Fibroblast of the conjunctiva (primary cell): ENCODE measurements at regions not wholly inside any gene's neighbourhood (a gene's known extent, or its start where the extent isn't known, plus 50 kb on each side); places are given as distances from the start of the nearest gene placed in this dataset.
"Not testable (repeated sequence)": the region's sequence is repeated elsewhere in the genome, so short reads cannot be mapped to it uniquely, and the experiment has no call there.

Experiments used
- DNase-seq: peaks from one replicate; pipeline ENCODE4 v3.0.0-alpha.2; 2010; ENCODE audit warnings: low read depth

DNA sequence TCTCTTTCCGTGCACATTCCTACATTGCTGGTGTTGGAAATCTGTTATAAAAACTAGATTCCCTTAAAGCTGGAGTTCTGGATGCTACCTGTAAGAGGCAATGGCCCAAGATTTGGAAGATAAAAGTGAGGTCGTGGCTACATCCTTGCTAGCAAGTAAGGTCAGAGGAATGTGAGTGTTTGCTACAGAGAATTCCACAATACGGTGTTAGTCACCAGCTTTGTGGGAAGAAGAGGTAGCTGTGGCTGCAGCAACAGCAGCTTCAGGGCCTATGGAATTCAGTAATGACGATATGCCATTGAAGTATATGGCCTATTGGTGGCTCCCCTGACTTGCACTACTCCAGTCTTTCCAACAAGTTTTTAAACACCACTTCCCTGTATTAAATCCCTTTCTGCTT is 227.7 kb upstream of the TMEM260 start:
- DNase-seq, result no peak

DNA sequence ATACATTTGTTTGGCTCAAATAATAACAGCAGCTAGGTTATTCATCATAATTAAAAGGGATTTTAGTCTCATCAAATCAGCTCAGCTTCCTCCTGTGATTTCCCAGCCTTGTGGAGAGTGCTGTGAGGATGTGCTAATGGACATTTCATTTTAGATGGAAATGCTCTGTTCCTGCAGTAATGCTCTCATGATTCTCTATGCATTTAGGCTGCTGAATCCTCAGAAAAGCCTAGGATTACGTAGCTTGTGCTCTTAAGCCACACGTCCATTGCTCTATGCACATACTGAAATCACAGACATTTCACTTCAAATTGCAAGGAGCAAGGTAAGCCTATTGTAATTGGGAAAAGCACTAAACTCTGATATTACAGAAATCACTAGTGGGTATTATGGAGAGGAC is 226.6 kb upstream of the TMEM260 start:
- no peak for DNase-seq

DNA sequence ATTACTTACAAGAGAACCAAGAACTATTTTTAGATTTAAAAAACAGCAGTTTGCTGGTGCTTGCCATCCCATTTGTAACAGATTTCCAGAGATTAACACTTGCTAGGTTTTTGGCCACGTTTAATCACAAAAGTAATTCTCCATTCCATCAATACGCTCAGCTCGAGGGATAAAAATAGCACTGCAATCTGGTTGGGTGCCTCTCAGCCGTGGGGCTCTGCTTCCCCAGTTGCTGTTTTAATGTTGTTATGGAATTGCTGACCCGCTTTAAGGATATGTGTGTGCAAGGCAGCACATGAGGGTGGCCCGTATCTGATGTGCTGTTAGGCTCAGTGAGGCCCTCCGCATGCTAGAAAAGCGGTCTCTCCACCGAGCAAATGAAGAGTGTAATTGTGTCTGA is 222.2 kb upstream of the TMEM260 start:
- no peak for DNase-seq

DNA sequence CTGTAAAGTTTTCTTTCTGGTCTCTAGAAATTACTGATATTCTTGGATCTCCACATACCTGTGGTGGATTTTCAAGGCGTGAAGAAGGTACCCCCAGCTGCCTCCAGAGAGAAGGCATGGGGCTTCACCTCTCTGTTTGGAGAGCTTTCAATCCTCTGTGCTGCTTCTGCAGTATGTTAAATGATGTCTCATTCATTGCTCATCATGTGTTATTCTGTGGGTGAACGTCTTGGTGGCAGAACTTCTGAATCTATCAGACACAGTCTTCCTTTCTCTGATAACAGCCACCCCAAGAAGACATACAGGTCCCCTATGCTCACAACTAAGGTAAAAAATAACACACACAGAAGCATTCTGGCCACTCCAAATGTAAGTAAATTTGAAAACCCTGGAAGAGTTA is 221.3 kb upstream of the TMEM260 start:
- no peak for DNase-seq

DNA sequence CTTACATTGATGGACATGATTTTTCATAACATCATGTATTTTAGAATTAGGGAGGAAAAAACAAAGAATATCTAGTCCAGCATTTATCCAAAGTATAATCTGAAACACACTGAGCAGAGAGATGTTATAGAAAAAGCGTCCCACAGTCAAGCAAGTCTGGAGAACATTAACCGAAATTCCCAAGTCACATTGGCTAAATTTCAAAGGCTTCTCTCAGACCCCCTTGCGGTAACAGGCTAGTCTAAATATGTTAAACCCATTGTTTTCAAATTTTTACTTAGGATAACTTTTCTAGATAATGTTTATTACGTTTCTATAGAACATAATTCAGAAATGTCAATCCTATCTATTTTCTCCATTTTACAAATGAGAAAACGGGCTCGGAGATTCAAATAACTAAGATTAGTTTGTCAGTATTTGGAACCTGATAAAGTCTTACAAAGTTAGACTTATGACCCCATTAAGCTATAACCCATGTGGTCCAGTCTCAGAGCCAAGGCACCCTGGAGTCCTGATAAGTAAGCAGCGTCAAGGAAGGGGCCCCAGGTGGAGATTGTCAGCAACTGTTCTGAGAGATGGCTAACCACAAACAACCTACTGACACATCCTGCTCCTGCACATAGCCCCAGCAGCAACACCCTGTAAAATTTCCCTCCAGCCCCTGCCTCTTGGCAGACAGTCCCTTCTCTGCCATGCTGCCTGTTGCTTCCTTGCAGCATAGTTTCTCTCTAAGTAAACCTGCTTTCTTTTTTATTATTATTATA is 220.6 kb upstream of the TMEM260 start:
- DNase-seq, result no peak

DNA sequence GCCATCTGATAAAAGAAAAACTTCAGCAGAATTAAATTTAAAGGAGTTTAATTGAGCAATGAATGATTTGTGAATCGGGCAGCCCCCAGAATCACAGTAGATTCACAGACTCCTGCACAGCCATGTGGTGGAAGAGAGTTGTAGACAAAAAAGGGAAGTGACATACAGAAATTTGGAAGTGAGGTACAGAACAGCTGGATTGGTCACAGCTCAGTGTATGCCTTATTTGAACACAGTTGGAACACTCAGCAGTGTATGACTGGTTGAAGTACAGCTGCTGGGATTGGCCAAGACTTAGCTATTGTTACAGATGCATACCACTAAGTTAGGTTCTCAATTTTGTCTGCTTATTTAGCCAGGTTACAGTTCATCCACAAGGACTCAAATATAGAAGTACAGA is 213.9 kb upstream of the TMEM260 start:
- not testable (repeated sequence) for DNase-seq

DNA sequence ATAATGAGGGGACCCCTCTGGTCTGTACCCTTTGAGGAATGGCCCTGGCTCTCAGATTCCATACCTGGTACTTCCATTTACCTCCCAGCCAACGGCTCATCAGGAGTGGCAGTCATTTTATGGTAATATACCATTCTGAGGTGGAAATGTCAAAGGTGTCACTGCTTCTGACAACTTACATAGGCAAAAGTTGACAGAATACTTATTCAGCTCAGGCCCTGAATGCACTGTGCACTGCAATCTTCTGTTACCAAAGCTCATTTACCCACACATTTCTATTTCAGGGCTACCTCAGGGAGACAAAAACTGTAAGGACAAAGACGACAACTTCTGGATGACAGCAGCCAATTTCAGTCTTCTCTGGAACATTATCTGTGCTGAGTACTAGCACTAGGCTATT is 212.2 kb upstream of the TMEM260 start:
- DNase-seq, result no peak

DNA sequence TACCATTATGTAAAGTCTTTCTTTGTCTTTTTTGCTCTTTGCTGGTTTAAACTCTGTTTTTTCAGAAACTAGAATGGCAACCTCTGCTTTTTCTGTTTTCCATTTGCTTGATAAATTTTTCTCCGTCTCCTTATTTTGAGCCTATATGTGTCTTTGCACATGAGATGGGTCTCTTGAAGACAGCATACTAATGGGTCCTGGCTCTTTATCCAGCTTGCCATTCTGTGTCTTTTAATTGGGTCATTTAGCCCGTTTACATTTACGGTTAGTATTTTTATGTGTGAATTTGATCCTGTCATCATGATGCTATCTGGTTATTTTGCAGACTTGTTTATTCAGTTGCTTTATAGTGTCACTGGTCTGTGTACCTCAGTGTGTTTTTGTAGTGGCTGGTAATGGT is 207.9 kb upstream of the TMEM260 start:
- no peak for DNase-seq

DNA sequence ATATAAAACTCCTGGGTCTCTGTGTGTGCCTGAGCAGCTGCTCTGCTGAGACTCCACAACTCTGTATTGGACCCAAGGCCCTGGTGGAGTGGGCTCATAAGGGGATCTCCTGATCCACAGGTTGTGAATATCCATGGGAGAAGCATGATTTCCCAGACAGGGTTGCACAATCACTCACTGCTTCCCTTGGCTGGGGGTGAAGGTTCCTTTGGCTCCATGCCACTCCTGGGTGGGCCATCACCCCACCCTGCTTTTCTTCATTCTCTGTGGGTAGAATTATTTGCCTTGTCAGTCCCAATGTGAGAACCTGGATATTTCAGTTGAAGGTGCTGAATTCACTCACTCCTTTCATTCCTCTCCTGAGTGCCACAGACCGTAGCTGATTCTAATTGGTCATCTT is 205.2 kb upstream of the TMEM260 start:
- no peak for DNase-seq

DNA sequence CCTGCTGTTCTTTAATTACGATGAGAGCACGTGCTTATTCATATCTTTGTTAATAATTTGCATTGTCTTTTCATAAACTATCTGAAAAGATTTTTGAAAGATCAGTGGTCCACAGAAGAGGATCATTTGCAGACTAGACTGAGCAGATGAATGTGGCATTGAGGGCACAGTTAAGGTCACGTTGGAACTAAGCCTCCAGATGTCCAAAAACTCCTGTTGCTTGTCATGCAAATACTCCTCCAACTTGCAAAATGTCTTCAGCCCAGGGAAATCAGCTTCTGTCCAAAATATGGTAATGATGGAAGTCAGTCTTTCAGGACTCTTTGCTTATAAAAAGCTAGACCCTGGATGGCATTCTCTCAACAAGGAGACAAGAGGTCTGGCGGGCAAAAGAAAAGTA is 201.6 kb upstream of the TMEM260 start:
- DNase-seq, result no peak

DNA sequence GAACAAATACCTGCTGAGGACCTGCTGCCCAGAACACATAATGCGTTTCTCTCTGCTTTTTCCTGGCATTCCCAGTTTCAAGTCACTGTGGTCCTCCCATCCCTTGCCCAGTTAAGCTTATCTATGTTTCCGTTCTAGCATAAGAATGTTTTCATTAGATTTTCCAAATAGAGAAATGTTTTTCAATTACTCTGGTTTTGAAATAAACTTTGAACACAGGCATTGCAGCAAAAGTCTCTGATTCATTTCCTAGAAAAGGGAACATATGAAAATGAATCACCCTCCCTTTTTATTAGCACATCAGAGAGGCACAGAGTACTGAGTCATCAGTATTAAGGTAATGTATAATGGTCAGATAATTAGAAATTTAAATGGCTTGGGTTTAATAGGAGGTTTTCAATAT is 201.1 kb upstream of the TMEM260 start:
- peak; percentile 17 for DNase-seq

DNA sequence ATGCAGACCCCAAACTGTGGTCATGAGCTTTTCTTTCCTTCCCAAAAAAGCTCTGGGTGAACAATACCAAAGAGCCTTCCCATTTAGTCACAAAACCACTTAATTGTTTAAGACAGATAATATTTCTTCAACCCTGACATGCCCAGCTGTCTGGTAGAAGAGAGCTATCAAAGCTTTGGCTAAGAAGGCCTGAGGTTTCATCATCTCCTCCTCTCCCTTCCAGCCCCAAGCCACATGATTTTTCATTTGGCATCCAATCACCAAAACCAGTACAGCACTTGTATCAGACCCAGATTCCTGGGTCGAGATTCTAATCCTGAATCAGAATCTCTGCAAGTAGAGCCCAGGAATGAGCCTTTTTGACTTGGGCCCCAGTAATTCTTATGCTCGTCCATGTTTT is 199.6 kb upstream of the TMEM260 start:
- no peak for DNase-seq

DNA sequence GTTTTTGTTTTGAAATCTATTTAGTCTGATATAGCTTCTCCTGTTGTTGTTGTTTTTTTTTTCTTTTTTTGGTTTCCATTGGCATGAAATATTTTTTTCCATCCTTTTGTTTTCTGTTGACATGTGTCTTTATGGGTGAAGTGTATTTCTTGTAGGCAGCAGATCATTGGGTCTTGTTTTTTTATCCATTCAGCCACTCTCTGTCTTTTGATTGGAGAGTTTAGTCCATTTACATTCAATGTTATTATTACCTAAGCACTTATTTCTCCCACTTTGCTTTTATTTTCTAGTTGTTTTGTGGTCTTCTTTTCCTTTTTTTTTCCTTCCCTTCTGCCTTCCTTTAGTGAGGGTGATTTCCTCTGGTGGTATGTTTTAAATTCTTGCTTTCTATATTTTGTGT is 193.6 kb upstream of the TMEM260 start:
- no peak for DNase-seq

DNA sequence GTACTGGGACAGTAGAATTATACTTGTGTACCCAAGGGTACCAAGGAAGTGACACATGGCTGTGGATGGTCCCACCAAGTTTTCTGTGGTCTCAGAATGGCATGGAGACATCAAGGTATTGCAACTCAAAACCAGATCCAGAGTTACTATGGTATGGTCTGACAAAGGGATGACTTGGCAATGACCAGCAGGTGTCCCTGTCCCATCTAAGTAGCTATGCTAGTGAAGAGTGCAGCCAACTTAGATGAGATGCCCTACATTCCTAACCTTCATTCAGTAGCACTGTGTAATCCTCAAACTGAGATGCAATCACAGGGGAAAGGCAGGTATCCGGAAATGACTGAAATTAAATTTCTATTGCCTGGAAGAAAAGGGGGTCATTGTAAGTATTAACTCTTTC is 188.7 kb upstream of the TMEM260 start:
- no peak for DNase-seq

DNA sequence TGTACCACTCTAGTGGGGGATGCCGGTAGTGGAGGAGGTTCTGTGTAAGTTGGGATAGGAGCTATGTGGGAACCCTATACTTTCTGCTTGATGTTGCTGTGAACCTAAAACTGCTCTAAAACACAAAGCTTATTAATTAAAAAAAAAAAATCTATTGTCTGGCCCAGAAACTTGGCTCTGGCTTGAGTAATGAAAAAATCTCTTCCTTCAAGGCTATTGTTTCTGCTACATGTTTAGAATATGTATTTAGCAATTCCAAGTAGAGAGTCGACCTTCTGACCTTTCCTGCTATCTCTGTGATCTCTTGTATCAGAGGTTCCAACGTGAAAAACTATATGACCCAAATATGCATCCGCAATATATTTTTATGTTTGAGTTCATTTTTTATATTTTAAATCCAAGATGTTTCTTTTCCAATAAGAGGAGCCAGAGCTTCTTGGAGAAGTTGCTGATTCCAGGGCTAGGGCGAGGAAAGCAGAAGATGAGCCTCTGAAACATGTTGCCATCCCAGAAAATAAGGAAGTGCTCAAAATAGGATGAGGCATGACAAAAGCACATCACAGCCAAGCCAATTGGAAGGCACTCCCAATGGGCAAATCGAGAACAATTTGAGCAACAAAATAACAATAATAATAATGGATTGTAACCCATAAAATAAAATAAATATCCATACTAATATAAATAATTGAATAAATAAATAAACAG is 184.6 kb upstream of the TMEM260 start:
- no peak for DNase-seq

DNA sequence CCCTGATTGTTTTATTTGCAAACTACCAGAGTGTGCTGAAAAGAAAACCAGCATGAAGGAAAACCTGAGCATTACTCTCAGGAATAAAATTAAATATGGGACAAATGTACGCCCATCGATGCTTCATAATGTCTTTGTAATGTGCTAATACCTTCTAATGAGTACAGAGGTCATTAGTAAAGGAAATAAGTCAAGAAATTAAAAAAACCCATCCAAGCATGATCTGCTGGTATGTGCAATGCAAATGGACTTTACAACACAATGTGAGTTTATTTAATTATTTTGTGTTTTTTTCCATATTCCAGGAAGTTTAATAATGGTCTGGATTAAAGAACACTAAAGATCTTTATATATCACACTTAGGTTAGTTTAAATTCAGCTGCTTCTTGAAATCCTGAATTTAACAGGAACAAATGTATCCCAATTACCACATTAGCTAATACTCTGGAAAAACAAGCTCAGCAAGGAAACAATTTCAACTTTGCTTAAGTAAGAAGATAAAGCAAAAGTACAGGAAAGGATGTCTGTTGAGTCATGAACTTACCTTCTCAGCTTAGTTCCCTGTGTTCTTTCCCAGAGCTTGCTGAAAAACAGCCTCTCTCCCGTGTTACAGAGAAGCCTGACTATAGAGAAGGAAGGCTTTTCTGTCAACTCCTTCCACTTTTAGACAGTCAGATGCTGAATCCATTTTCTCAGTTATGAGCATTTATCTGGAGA is 179.3 kb upstream of the TMEM260 start:
- no peak for DNase-seq

DNA sequence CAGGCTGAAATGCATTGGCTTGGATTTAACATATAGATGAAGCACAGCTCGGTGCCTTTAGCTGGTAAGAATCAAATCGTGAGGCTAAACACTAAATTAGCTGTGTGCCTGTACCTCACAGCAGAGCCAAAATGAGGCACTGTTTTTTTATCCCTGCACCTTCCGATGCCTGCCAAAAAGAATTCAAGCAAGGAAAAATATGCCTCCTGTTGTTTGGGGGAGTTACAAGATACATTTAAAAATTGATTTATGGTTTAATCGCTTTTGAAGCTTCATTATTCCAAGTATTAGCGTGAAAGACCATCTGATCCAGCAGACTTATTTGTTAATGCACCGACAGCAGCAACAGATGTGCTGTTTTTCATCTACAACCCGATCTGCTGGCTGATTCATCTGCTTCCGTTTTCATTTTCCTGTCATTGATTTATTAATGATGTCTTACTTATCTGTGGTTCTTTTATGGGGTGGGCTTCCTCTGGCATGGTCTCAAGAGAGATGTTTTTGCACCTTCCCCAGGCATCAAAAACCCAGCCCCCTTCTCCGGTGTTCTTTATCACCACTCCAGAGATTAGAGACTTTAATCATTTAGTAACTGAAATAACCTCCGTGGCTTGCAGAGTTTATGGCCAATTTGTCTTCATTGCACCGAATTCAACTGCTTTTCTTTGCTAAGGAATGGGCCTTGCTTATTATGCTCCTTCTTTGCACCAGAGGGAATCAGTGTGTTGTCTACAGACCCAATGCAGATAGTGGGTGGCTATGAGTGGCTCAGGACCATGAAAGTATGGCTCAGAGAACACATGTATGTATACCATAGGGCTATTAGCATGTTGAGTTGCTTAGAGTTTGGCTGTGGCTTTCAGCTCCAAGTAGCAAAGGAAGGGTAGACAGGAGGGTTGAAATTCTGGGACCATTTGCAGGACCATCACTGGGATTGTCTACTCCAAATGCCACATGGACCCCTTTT is 166.8 kb upstream of the TMEM260 start:
- no peak for DNase-seq

DNA sequence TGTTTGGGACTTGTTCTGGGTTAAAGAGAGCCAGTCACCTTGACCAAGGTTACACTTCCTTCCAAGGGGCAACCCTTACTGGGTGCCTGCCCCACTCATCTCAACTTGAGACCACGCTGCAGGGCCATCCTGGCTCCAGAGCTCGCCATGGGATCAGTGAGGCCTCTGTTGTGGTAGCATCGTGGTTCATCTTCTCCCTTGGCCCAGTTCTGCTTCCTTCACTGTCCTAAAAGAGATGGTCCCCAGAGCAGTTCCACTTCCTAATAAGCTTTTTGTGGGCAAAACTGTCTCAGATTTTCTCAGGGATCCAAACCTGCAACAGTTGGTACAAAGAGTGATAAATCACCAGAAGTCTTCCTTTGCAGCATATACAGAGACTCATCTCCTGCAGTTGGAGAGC is 165.9 kb upstream of the TMEM260 start:
- DNase-seq, result no peak

DNA sequence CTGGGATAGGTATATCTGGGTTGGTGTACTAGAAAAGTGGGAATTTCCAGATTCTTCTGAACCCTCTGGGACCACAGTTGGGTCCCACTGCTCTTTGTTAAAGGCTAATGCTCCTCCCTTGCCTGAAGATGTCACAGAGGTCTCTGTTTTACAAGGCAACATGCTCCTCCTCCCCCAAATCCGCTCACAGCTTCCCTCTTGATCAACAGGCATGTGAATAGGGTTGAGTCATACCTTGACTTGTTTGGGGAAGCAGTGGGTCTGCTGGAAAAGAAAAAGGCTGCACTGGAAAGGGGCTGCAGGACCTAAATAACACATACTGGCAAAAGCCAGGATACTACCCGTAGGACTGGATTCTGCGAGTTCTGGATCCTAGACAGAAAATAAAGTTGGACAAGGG is 165.4 kb upstream of the TMEM260 start:
- no peak for DNase-seq

DNA sequence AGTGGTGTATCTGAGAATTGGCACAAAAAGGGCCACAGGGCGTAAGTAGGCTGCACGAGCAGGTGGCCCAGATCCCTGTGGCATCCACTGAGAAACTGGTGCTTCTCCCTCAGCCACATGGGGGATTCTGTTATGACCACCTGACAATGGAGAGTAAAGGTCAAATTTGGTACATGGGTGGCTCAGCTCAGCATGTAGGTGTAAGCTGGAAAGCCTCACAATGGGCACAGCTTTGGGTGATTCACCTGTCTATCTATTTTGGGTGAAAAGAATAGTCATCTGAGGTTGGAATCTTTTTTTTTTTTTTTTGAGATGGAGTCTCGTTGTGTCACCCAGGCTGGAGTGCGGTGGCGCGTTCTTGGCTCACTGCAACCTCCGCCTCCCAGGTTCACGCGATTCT is 163.4 kb upstream of the TMEM260 start:
- DNase-seq, result no peak

DNA sequence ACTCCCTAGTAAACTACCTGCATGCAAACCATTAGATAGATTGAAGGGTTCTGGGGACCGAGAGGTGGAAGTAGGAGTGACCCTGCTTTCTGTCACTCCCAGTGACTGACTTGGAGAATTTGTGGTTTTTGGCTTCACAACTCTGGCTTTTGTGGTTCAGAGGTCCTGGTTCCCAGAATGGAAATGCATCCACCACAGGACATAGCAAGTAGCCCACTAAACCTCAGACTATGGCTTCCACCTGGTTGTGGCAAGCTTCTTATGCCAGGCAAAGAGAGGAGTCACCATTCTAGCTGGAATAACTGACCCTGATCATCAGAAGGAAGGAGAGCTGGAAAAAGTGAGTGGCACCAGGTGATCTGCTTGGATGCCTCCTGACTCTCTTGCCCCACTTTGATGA is 162.4 kb upstream of the TMEM260 start:
- no peak for DNase-seq

DNA sequence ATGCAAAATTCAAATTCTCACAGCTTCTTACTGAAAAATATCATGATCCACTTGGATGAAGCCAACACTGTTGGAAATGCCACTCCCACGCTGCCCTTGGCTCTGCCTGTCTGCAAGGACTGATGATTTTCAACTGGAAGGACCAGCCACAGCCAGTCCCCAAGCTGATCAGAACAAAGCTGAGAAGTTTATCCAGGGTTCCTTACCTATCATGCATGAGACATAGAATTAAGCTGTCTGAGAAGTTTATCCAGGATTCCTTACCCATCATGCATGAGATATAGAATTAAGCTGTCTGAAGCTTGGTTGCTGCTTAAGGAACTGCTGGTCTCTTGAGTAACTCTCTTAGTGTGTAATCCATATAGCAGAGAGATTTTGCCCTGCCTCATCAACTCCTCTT is 159.8 kb upstream of the TMEM260 start:
- DNase-seq, result no peak
